OCI-LY1 (cell line): ENCODE measurements at regions not wholly inside any gene's neighbourhood (a gene's known extent, or its start where the extent isn't known, plus 50 kb on each side); places are given as distances from the start of the nearest gene placed in this dataset.

Experiments used
- H2AFZ ChIP-seq: fragments of 200-600 bp; sonication (generic), shearing (Covaris generic); 2 replicates; pipeline ENCODE4 v1.6.0; 2014; ENCODE audit warnings: antibody characterized with exemption, mild to moderate bottlenecking, low read length
- H3F3A ChIP-seq: fragments of 200-600 bp; sonication (generic), shearing (Covaris generic); 2 replicates; pipeline ENCODE4 v1.6.0; 2014; ENCODE audit warnings: mild to moderate bottlenecking, antibody characterized with exemption, low read length, moderate library complexity; ENCODE audit not compliant: insufficient read depth
- H3K27ac ChIP-seq: fragments of 200-600 bp; sonication (generic); 2 replicates; pipeline ENCODE4 v1.5.1; 2014; ENCODE audit warnings: low read length, mixed run types, mild to moderate bottlenecking, low read depth; ENCODE audit not compliant: poor library complexity, severe bottlenecking
- H3K27me3 ChIP-seq: fragments of 200-600 bp; sonication (generic); 2 replicates; pipeline ENCODE4 v1.6.0; 2014; ENCODE audit warnings: antibody characterized with exemption, mild to moderate bottlenecking, low read length, moderate library complexity; ENCODE audit not compliant: insufficient read depth
- H3K36me3 ChIP-seq: fragments of 200-600 bp; sonication (generic); 2 replicates; pipeline ENCODE4 v1.6.1; 2014; ENCODE audit warnings: mild to moderate bottlenecking, antibody characterized with exemption, low read length, moderate library complexity, mixed read lengths; ENCODE audit not compliant: insufficient read depth
- H3K4me1 ChIP-seq: fragments of 200-600 bp; sonication (generic); 2 replicates; pipeline ENCODE4 v1.5.1; 2014; ENCODE audit warnings: mild to moderate bottlenecking, low read length, moderate library complexity; ENCODE audit not compliant: insufficient read depth, severe bottlenecking
- H3K4me2 ChIP-seq: fragments of 200-600 bp; sonication (generic), shearing (Covaris generic); 2 replicates; pipeline ENCODE4 v1.6.1; 2014; ENCODE audit warnings: low read length
- H3K4me3 ChIP-seq: fragments of 200-600 bp; sonication (generic); 2 replicates; pipeline ENCODE4 v1.5.1; 2014; ENCODE audit warnings: low read length, low read depth, mild to moderate bottlenecking, mixed read lengths; ENCODE audit not compliant: poor library complexity, severe bottlenecking
- H3K79me2 ChIP-seq: fragments of 200-600 bp; shearing (Covaris generic); 2 replicates; pipeline ENCODE4 v1.6.1; 2016; ENCODE audit warnings: mixed run types, low read length, mixed read lengths; ENCODE audit not compliant: insufficient read depth
- H3K9ac ChIP-seq: fragments of 200-600 bp; sonication (generic), shearing (Covaris generic); 2 replicates; pipeline ENCODE4 v1.6.1; 2014; ENCODE audit warnings: mild to moderate bottlenecking, low read length, mixed read lengths
- H3K9me2 ChIP-seq: fragments of 200-600 bp; sonication (generic), shearing (Covaris generic); 2 replicates; pipeline ENCODE4 v1.6.1; 2014; ENCODE audit warnings: low read depth, mild to moderate bottlenecking, low read length, mixed read lengths
- H3K9me3 ChIP-seq: fragments of 200-600 bp; shearing (Covaris generic); 2 replicates; pipeline ENCODE4 v1.6.1; 2014; ENCODE audit warnings: low read length, mixed read lengths
- H4K20me1 ChIP-seq: fragments of 200-600 bp; sonication (generic), shearing (Covaris generic); 2 replicates; pipeline ENCODE4 v1.6.0; 2016; ENCODE audit warnings: mild to moderate bottlenecking, low read length; ENCODE audit not compliant: insufficient read depth
- CTCF ChIP-seq: fragments of 200-600 bp; sonication (generic), shearing (Covaris generic); IDR thresholded peaks from 2 replicates; pipeline ENCODE4 v1.5.1; 2017; ENCODE audit warnings: mild to moderate bottlenecking, antibody characterized with exemption, low read length, moderate library complexity, mixed read lengths
- EZH2 ChIP-seq: fragments of 200-600 bp; sonication (generic), shearing (Covaris generic); IDR thresholded peaks from 2 replicates; pipeline ENCODE4 v1.8.0; 2017; ENCODE audit warnings: borderline replicate concordance, mixed run types, mild to moderate bottlenecking, antibody characterized with exemption, low read length, moderate library complexity, mixed read lengths

DNA sequence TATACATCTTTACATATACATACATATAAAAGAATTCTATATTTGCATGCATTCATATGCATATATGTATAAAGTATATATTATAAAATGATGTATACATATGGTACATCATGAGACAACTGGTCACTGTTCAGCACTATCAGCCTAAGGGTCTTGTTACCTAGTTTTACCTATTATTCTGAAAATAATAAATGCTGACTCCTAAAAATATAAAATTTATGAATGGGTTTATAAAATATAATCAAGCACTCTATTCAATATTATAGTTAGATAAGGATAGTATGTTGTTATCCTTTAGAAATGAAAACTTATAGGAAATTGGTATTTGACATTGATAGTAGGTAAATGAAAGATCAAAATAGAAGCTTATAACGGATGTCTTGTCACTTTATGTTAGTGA, 324.2 kb downstream of the GBA3 start:
- no peak overlapping the region for H3K27ac ChIP-seq
- H3K9me3 ChIP-seq: no peaks in the 10 kb centered on the region
- no peaks in the 10 kb centered on the region for H3K79me2 ChIP-seq
- no peaks in the 10 kb centered on the region for H3K9me2 ChIP-seq
- H3F3A ChIP-seq: no peaks in the 10 kb centered on the region
- no peak overlapping the region for H2AFZ ChIP-seq
- no peak for TF ChIP-seq EZH2
- no peak for TF ChIP-seq CTCF
- H3K4me2 ChIP-seq: no peak overlapping the region
- no peak overlapping the region for H3K9ac ChIP-seq
- no peaks in the 10 kb centered on the region for H3K27me3 ChIP-seq
- no peaks in the 10 kb centered on the region for H4K20me1 ChIP-seq
- H3K4me1 ChIP-seq: no peaks in the 10 kb centered on the region
- H3K4me3 ChIP-seq: no peak overlapping the region
- H3K36me3 ChIP-seq: no peaks in the 10 kb centered on the region

DNA sequence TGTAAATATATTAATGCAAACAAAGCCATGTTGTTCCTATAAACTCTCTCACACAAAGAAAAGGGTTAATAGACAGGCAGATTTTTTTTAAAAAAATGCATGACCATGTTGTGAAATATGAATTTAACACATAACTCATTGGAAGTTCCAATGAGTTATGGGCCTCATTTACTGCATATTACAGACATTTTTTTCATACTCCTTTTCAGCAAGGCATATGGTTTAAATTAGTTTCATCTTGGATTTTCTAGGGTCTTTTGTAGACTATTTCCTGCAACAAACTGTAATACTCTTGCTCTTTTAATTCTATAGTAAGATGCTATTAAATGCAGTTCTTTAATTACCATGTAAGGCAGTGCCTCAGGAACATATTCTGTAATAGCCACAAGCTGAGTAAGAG, 323.1 kb downstream of the GBA3 start:
- no peaks in the 10 kb centered on the region for H3K27me3 ChIP-seq
- no peaks in the 10 kb centered on the region for H4K20me1 ChIP-seq
- no peak overlapping the region for H3K4me2 ChIP-seq
- H3K79me2 ChIP-seq: no peaks in the 10 kb centered on the region
- H3K9me2 ChIP-seq: no peaks in the 10 kb centered on the region
- H2AFZ ChIP-seq: no peak overlapping the region
- H3K4me3 ChIP-seq: no peak overlapping the region
- no peak overlapping the region for H3K9ac ChIP-seq
- H3K4me1 ChIP-seq: no peaks in the 10 kb centered on the region
- H3F3A ChIP-seq: no peaks in the 10 kb centered on the region
- no peaks in the 10 kb centered on the region for H3K36me3 ChIP-seq
- no peaks in the 10 kb centered on the region for H3K9me3 ChIP-seq
- no peak for TF ChIP-seq CTCF
- TF ChIP-seq EZH2: no peak
- H3K27ac ChIP-seq: no peak overlapping the region

DNA sequence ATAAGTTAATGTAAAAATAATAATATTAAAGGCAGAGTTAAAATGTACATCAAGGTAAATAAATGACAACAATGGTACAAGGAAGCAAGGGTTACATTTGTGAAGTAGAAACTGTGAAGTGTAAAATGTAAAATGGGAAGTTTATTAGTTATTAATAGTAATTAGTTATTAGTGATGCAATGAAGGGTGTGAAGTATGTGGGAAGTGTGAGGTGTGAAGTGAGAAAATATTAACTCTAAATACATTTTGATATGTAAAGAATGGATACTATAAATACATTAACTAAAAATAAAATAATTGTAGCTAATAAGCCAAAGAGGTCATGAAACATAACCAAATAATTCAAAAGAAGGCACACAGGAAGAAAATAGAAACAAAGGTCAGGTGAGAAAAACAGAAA, 316.4 kb downstream of the GBA3 start:
- H2AFZ ChIP-seq: no peak overlapping the region
- H3K9me3 ChIP-seq: no peaks in the 10 kb centered on the region
- no peaks in the 10 kb centered on the region for H3K9me2 ChIP-seq
- no peak overlapping the region for H3K4me2 ChIP-seq
- H3K36me3 ChIP-seq: no peaks in the 10 kb centered on the region
- H3F3A ChIP-seq: no peaks in the 10 kb centered on the region
- no peak overlapping the region for H3K9ac ChIP-seq
- no peak overlapping the region for H3K27ac ChIP-seq
- H3K4me1 ChIP-seq: no peaks in the 10 kb centered on the region
- H3K4me3 ChIP-seq: no peak overlapping the region
- TF ChIP-seq EZH2: no peak
- no peak for TF ChIP-seq CTCF
- no peaks in the 10 kb centered on the region for H3K27me3 ChIP-seq
- no peaks in the 10 kb centered on the region for H4K20me1 ChIP-seq
- H3K79me2 ChIP-seq: no peaks in the 10 kb centered on the region
